Lung (tissue), 1 donor: ENCODE measurements at regions not wholly inside any gene's neighbourhood (a gene's known extent, or its start where the extent isn't known, plus 50 kb on each side); places are given as distances from the start of the nearest gene placed in this dataset. TPM values are rescaled to one million over a fixed set of nuclear protein-coding genes. Genes with fewer than 3 reads are reported as not detected.

ENCODE experiments used
- small RNA-seq: library from RNA; depleted of rRNA; stranded (forward); fragments of <200 nt; gene quantifications from one replicate; pipeline ENCODE3, GENCODE V24; 2014; ENCODE audit warnings: low replicate concordance

Small RNA genes in the stretch of these regions (small RNA-seq; reads per million reads assigned to genes)
- gene RF00003 (1.0 reads per million, percentile 82 among the genes with 10 or more reads in this experiment), gene RNU1-68P (not detected)
